Mesendoderm (in vitro differentiated cells): ENCODE measurements at regions not wholly inside any gene's neighbourhood (a gene's known extent, or its start where the extent isn't known, plus 50 kb on each side); places are given as distances from the start of the nearest gene placed in this dataset.

ENCODE experiments used
- DNase-seq: peaks from one replicate; pipeline ENCODE4 v3.0.0; 2013
- H2AK5ac ChIP-seq: 2 replicates; pipeline ENCODE4 v1.6.1; 2013; ENCODE audit warnings: low read length, inconsistent platforms
- H2BK120ac ChIP-seq: 2 replicates; pipeline ENCODE4 v1.6.1; 2013; ENCODE audit warnings: low read depth, mild to moderate bottlenecking, low read length, moderate library complexity, mixed read lengths
- H2BK15ac ChIP-seq: replicated peaks from 2 replicates; pipeline ENCODE4 v1.6.1; 2013; ENCODE audit warnings: low read depth, mild to moderate bottlenecking, moderate library complexity
- H2BK5ac ChIP-seq: 2 replicates; pipeline ENCODE4 v1.6.1; 2013; ENCODE audit warnings: low read length, inconsistent platforms
- H3K18ac ChIP-seq: 2 replicates; pipeline ENCODE4 v1.6.1; 2013; ENCODE audit warnings: mild to moderate bottlenecking, low read length, mixed read lengths
- H3K23ac ChIP-seq: one replicate; pipeline ENCODE4 v1.6.1; 2013; ENCODE audit warnings: low read length
- H3K27ac ChIP-seq: 2 replicates; pipeline ENCODE4 v1.5.1; 2013; ENCODE audit warnings: low read depth, mild to moderate bottlenecking, inconsistent platforms, low read length, moderate library complexity
- H3K27me3 ChIP-seq: 2 replicates; pipeline ENCODE4 v1.6.1; 2013; ENCODE audit warnings: low read length, control low read depth, mild to moderate bottlenecking, inconsistent platforms; ENCODE audit not compliant: insufficient read depth, poor library complexity
- H3K36me3 ChIP-seq: 2 replicates; pipeline ENCODE4 v1.6.1; 2013; ENCODE audit warnings: low read length, inconsistent platforms; ENCODE audit not compliant: control insufficient read depth, insufficient read depth
- H3K4ac ChIP-seq: one replicate; pipeline ENCODE4 v1.6.1; 2013; ENCODE audit warnings: low read depth, mild to moderate bottlenecking, low read length, moderate library complexity
- H3K4me1 ChIP-seq: 2 replicates; pipeline ENCODE4 v1.6.1; 2013; ENCODE audit warnings: low read depth, low read length, inconsistent platforms; ENCODE audit not compliant: control insufficient read depth
- H3K4me2 ChIP-seq: 2 replicates; pipeline ENCODE4 v1.6.1; 2013; ENCODE audit warnings: low read length
- H3K4me3 ChIP-seq: 2 replicates; pipeline ENCODE4 v1.5.1; 2013; ENCODE audit warnings: mild to moderate bottlenecking, low read length
- H3K56ac ChIP-seq: one replicate; pipeline ENCODE4 v1.6.1; 2013; ENCODE audit warnings: low read length
- H3K79me1 ChIP-seq: 2 replicates; pipeline ENCODE4 v1.6.1; 2013; ENCODE audit warnings: low read length, inconsistent platforms
- H3K79me2 ChIP-seq: 2 replicates; pipeline ENCODE4 v1.6.1; 2013; ENCODE audit warnings: mild to moderate bottlenecking, low read length; ENCODE audit not compliant: control insufficient read depth, insufficient read depth
- H3K9ac ChIP-seq: 2 replicates; pipeline ENCODE4 v1.6.1; 2013; ENCODE audit warnings: low read length, inconsistent platforms
- H4K5ac ChIP-seq: one replicate; pipeline ENCODE4 v1.6.1; 2013; ENCODE audit warnings: low read length
- H4K8ac ChIP-seq: one replicate; pipeline ENCODE4 v1.6.1; 2013; ENCODE audit warnings: low read depth, mild to moderate bottlenecking, control low read depth, low read length, moderate library complexity
- WGBS: extraction: QIAGEN DNeasy Blood & Tissue Kit; methylation state at CpG from one replicate; pipeline ENCODE4 v1.1.7; 2013; ENCODE audit warnings: low lambda C conversion rate, missing lambda C conversion rate; ENCODE audit not compliant: insufficient coverage; ENCODE audit errors: extremely low coverage; 5-methylcytosine and 5-hydroxymethylcytosine counted together

DNA sequence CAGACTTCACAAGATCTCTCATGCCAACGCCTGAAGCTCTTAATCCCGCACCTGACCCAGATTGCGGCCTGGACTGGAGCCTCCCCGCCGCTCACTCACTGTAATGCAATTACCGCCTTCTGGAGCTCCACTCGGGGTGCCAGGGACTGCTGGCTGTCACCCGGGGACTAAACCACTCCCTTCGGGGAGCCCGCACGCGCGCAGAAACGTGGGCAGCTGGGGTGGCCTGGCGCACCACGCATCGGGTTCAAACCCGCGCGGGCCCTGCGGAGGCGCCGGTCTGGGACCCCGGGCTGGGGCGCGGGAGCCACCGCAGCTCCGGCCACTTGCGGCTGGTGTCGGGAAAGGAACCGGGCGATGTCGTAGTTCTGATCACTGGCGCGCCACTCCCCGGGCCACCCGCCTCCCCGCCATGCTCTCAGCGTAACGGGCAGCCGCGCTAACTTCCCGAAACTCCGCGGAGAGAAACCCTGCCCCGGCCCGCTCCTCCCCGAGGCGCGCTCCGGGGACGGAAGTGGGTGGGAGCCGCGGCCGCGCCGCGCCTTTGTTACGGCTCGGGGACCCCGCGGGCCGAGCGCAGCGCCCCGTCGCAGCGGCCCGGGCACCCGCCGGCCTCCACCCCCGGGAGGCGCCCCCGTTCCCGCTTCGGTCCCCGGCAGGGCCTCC is 100.3 kb upstream of the SVIL start:
- peaks cover 18% of the 10 kb centered on the region for H3K79me2 ChIP-seq
- H3K23ac ChIP-seq = no peak overlapping the region
- DNase-seq = peak; percentile 66
- no peaks in the 10 kb centered on the region for H3K27me3 ChIP-seq
- no peak overlapping the region for H4K8ac ChIP-seq
- no peaks in the 10 kb centered on the region for H3K4me1 ChIP-seq
- H3K9ac ChIP-seq = peak overlapping the region; percentile 84
- H2BK120ac ChIP-seq = peak overlapping the region; percentile 46
- no peak overlapping the region for H2AK5ac ChIP-seq
- peak overlapping the region; percentile 44 for H2BK5ac ChIP-seq
- peak overlapping the region; percentile 87 for H3K4ac ChIP-seq
- no peak overlapping the region for H4K5ac ChIP-seq
- H3K79me1 ChIP-seq = peaks cover 10% of the 10 kb centered on the region
- H3K18ac ChIP-seq = peak overlapping the region; percentile 91
- H2BK15ac ChIP-seq = no peak overlapping the region
- peak overlapping the region; percentile 84 for H3K4me2 ChIP-seq
- no peaks in the 10 kb centered on the region for H3K36me3 ChIP-seq
- H3K27ac ChIP-seq = peak overlapping the region; percentile 89
- whole genome bisulfite sequencing = no CpG with 5 or more reads among the region's 77 CpGs
- peak overlapping the region; percentile 67 for H3K4me3 ChIP-seq
- peak overlapping the region; percentile 92 for H3K56ac ChIP-seq

DNA sequence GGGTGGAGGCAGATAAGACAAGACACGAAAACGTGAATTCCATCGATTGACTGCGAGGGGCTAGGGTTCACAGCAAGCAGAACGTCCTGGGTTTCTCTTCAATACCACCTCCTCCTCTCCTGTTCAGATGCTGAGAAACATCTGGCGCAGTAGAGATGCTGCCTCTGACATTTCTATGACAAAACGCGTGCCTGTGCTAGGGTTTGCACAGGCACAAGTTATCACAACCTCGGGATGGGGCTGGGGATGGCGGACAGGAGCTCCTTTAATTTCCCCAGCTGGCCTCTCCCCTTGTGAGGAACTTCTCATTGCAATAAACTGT is 99.8 kb upstream of the SVIL start:
- Histone ChIP-seq H3K36me3 (no peaks in the 10 kb centered on the region), H2BK120ac (no peak overlapping the region), H3K4ac (no peak overlapping the region), H2AK5ac (no peak overlapping the region), H2BK15ac (no peak overlapping the region), H2BK5ac (no peak overlapping the region), H4K5ac (no peak overlapping the region), H3K4me3 (peak overlapping the region; percentile 67), H3K79me2 (peaks cover 20% of the 10 kb centered on the region), H3K9ac (peak overlapping the region; percentile 84), H3K18ac (peak overlapping the region; percentile 91), H3K27me3 (no peaks in the 10 kb centered on the region), H3K56ac (peak overlapping the region; percentile 92), H3K79me1 (peaks cover 11% of the 10 kb centered on the region), H3K27ac (no peak overlapping the region), H3K4me1 (no peaks in the 10 kb centered on the region), H4K8ac (no peak overlapping the region), H3K23ac (no peak overlapping the region), H3K4me2 (peak overlapping the region; percentile 84)
- WGBS = no CpG with 5 or more reads among the region's 10 CpGs
- no peak for DNase-seq

DNA sequence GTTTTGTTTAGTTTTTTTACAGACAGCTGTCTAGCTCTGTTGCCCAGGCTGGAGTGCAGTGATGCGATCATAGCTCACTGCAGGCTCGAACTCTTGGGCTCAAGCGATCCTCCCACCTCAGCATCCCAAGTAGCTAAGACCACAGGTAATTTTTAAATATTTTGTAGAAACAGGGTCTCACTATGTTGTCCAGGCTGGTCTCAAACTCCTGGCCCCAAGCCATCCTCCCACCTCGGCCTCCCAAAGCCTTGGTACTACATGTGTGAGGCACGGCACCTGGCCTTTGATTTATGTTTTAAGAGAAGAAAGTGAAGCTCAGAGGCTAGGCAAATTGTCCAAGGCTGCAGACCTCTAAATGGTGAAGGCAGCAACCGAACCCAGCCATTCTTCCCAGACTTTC is 98.6 kb upstream of the SVIL start:
- peaks cover 11% of the 10 kb centered on the region for H3K79me1 ChIP-seq
- no peak overlapping the region for H3K23ac ChIP-seq
- H3K27ac ChIP-seq = no peak overlapping the region
- no peak overlapping the region for H3K4ac ChIP-seq
- H2BK15ac ChIP-seq = no peak overlapping the region
- no peak overlapping the region for H4K5ac ChIP-seq
- H2BK120ac ChIP-seq = no peak overlapping the region
- no peaks in the 10 kb centered on the region for H3K27me3 ChIP-seq
- H3K4me2 ChIP-seq = no peak overlapping the region
- WGBS = no CpG with 5 or more reads among the region's 6 CpGs
- no peak overlapping the region for H4K8ac ChIP-seq
- no peak overlapping the region for H2BK5ac ChIP-seq
- no peak overlapping the region for H2AK5ac ChIP-seq
- H3K9ac ChIP-seq = no peak overlapping the region
- H3K56ac ChIP-seq = peak overlapping the region; percentile 30
- peaks cover 20% of the 10 kb centered on the region for H3K79me2 ChIP-seq
- H3K4me3 ChIP-seq = no peak overlapping the region
- H3K18ac ChIP-seq = no peak overlapping the region
- peaks cover 6% of the 10 kb centered on the region for H3K4me1 ChIP-seq
- H3K36me3 ChIP-seq = no peaks in the 10 kb centered on the region
- DNase-seq = no peak

- Histone ChIP-seq H3K56ac (no peak overlapping the region), H3K27ac (no peak overlapping the region), H3K9ac (no peak overlapping the region), H3K36me3 (no peaks in the 10 kb centered on the region), H3K18ac (no peak overlapping the region), H3K4ac (no peak overlapping the region), H3K79me2 (peaks cover 23% of the 10 kb centered on the region), H4K5ac (no peak overlapping the region), H4K8ac (no peak overlapping the region), H3K4me3 (no peak overlapping the region), H2BK5ac (no peak overlapping the region), H2BK15ac (no peak overlapping the region), H3K4me1 (peaks cover 6% of the 10 kb centered on the region), H2AK5ac (no peak overlapping the region), H3K4me2 (no peak overlapping the region), H2BK120ac (no peak overlapping the region), H3K27me3 (no peaks in the 10 kb centered on the region), H3K23ac (no peak overlapping the region), H3K79me1 (peaks cover 11% of the 10 kb centered on the region)
- no peak for DNase-seq
- WGBS = no CpG with 5 or more reads among the region's 2 CpGs
Measured at GRCh38 chr10:29732918-29733317, 98.1 kb upstream of the SVIL start.

- no CpG with 5 or more reads among the region's 12 CpGs for WGBS
- Histone ChIP-seq H3K79me1 (peaks cover 14% of the 10 kb centered on the region), H3K4me3 (no peak overlapping the region), H3K56ac (no peak overlapping the region), H3K4me1 (peaks cover 6% of the 10 kb centered on the region), H3K4ac (no peak overlapping the region), H2AK5ac (no peak overlapping the region), H3K27ac (no peak overlapping the region), H3K27me3 (no peaks in the 10 kb centered on the region), H3K4me2 (no peak overlapping the region), H2BK5ac (no peak overlapping the region), H3K23ac (no peak overlapping the region), H2BK120ac (no peak overlapping the region), H3K79me2 (peaks cover 30% of the 10 kb centered on the region), H3K9ac (no peak overlapping the region), H4K8ac (no peak overlapping the region), H4K5ac (no peak overlapping the region), H3K18ac (no peak overlapping the region), H3K36me3 (no peaks in the 10 kb centered on the region), H2BK15ac (no peak overlapping the region)
- no peak for DNase-seq
Measured at GRCh38 chr10:29731760-29732159, 97.0 kb upstream of the SVIL start.

GRCh38 chr10:29730969-29731368 is 96.2 kb upstream of the SVIL start:
- Histone ChIP-seq H3K79me1 (peaks cover 16% of the 10 kb centered on the region), H3K36me3 (no peaks in the 10 kb centered on the region), H4K8ac (no peak overlapping the region), H2BK5ac (no peak overlapping the region), H3K4me2 (no peak overlapping the region), H2AK5ac (no peak overlapping the region), H3K9ac (no peak overlapping the region), H2BK120ac (no peak overlapping the region), H3K79me2 (peaks cover 32% of the 10 kb centered on the region), H4K5ac (no peak overlapping the region), H3K4me1 (peaks cover 6% of the 10 kb centered on the region), H3K23ac (no peak overlapping the region), H3K27me3 (no peaks in the 10 kb centered on the region), H3K4ac (no peak overlapping the region), H3K27ac (no peak overlapping the region), H3K4me3 (no peak overlapping the region), H2BK15ac (no peak overlapping the region), H3K18ac (no peak overlapping the region), H3K56ac (no peak overlapping the region)
- no peak for DNase-seq
- WGBS = no CpG with 5 or more reads among the region's 6 CpGs
